NCI-H226 (cell line): ENCODE measurements at regions not wholly inside any gene's neighbourhood (a gene's known extent, or its start where the extent isn't known, plus 50 kb on each side); places are given as distances from the start of the nearest gene placed in this dataset.

ENCODE experiments used
- DNase-seq: peaks from one replicate; pipeline ENCODE4 v3.0.0-alpha.2; 2015

- no peak for DNase-seq
These were observed 152.5 kb downstream of the DMRT2 start for GRCh38 chr9:1202512-1203280.

- no peak for DNase-seq
These were observed 157.5 kb downstream of the DMRT2 start for GRCh38 chr9:1207686-1208085.

GRCh38 chr9:1208157-1208556 lies 158.0 kb downstream of the DMRT2 start:
- DNase-seq = no peak

- no peak for DNase-seq
These were observed 160.8 kb downstream of the DMRT2 start for GRCh38 chr9:1210954-1211353.

- DNase-seq = no peak
These were observed 166.4 kb downstream of the DMRT2 start for GRCh38 chr9:1216532-1216931.

GRCh38 chr9:1217076-1217475 lies 166.9 kb downstream of the DMRT2 start:
- no peak for DNase-seq

GRCh38 chr9:1219284-1219683 lies 169.1 kb downstream of the DMRT2 start:
- DNase-seq = no peak

- DNase-seq = no peak
These were observed 171.1 kb downstream of the DMRT2 start for GRCh38 chr9:1221298-1221697.

GRCh38 chr9:1222511-1222910 lies 172.4 kb downstream of the DMRT2 start:
- no peak for DNase-seq

- no peak for DNase-seq
These were observed 182.1 kb downstream of the DMRT2 start for GRCh38 chr9:1231998-1232919.

- DNase-seq = no peak
These were observed 183.4 kb downstream of the DMRT2 start for GRCh38 chr9:1233568-1233967.

- no peak for DNase-seq
These were observed 185.5 kb downstream of the DMRT2 start for GRCh38 chr9:1235650-1236049.

- no peak for DNase-seq
These were observed 185.9 kb downstream of the DMRT2 start for GRCh38 chr9:1236061-1236460.

GRCh38 chr9:1238407-1238806 lies 188.2 kb downstream of the DMRT2 start:
- DNase-seq = no peak

- DNase-seq = no peak
These were observed 198.6 kb downstream of the DMRT2 start for GRCh38 chr9:1248743-1249142.

GRCh38 chr9:1253064-1253979 lies 203.2 kb downstream of the DMRT2 start:
- DNase-seq = no peak

GRCh38 chr9:1254071-1254470 lies 203.9 kb downstream of the DMRT2 start:
- DNase-seq = no peak

- no peak for DNase-seq
These were observed 206.0 kb downstream of the DMRT2 start for GRCh38 chr9:1256178-1256577.

GRCh38 chr9:1261266-1261665 lies 211.1 kb downstream of the DMRT2 start:
- no peak for DNase-seq

GRCh38 chr9:1261879-1262766 lies 212.0 kb downstream of the DMRT2 start:
- no peak for DNase-seq

GRCh38 chr9:1267141-1267570 lies 217.0 kb downstream of the DMRT2 start:
- DNase-seq = no peak

- DNase-seq = no peak
These were observed 217.4 kb downstream of the DMRT2 start for GRCh38 chr9:1267581-1267980.
